ENCODE measurements at regions not wholly inside any gene's neighbourhood (a gene's known extent, or its start where the extent isn't known, plus 50 kb on each side); places are given as distances from the start of the nearest gene placed in this dataset.

DNA sequence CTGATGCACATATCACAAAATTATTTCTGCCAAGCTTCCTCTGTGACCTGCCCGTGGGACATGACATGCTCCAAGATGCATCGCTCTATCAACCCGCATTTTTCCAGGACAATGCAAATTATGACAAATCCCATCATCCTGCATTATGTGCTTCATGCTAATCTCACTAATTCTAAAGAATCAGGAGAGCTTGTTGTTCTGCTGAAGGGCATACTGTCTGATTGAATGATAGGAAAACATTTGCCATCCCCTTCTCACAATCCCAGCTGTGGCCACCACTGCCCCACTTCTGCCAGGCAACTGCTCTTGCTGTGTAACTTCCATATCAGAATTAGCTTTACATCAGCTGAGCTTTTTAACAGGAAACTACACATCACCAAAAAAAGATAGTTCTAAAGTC, 203.5 kb upstream of the NANOGP8 start:
- TF ChIP-seq, protein P1, sequence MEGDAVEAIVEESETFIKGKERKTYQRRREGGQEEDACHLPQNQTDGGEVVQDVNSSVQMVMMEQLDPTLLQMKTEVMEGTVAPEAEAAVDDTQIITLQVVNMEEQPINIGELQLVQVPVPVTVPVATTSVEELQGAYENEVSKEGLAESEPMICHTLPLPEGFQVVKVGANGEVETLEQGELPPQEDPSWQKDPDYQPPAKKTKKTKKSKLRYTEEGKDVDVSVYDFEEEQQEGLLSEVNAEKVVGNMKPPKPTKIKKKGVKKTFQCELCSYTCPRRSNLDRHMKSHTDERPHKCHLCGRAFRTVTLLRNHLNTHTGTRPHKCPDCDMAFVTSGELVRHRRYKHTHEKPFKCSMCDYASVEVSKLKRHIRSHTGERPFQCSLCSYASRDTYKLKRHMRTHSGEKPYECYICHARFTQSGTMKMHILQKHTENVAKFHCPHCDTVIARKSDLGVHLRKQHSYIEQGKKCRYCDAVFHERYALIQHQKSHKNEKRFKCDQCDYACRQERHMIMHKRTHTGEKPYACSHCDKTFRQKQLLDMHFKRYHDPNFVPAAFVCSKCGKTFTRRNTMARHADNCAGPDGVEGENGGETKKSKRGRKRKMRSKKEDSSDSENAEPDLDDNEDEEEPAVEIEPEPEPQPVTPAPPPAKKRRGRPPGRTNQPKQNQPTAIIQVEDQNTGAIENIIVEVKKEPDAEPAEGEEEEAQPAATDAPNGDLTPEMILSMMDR (conservative IDR thresholded peaks at IDR 0.05 in 1 of 2, IDR thresholded peaks at IDR 0.05 in 1 of 2; ENCODE audit: low read depth in 1 of 2, low read length in 2 of 2) = no peak
- TF ChIP-seq EZH2 (IDR thresholded peaks at IDR 0.05; ENCODE audit: low read length, missing control alignments) = no peak
